ENCODE measurements at regions not wholly inside any gene's neighbourhood (a gene's known extent, or its start where the extent isn't known, plus 50 kb on each side); places are given as distances from the start of the nearest gene placed in this dataset.

GRCh38 chr9:86794391-86795046, 152.8 kb downstream of the GAS1 start:
- no peak for DNase-seq

- no peak for DNase-seq
Measured at GRCh38 chr9:86792136-86792535, 155.2 kb downstream of the GAS1 start.

- no peak for DNase-seq
Measured at GRCh38 chr9:86790805-86791204, 156.5 kb downstream of the GAS1 start.

GRCh38 chr9:86788456-86788855, 158.8 kb downstream of the GAS1 start:
- DNase-seq, result no peak

GRCh38 chr9:86783884-86784283, 163.4 kb downstream of the GAS1 start:
- no peak for DNase-seq

- no peak for DNase-seq
Measured at GRCh38 chr9:86782831-86783230, 164.5 kb downstream of the GAS1 start.

- DNase-seq, result no peak
Measured at GRCh38 chr9:86778761-86779160, 168.5 kb downstream of the GAS1 start.

GRCh38 chr9:86775718-86776117, 171.6 kb downstream of the GAS1 start:
- DNase-seq, result no peak

- DNase-seq, result no peak
Measured at GRCh38 chr9:86774116-86774515, 173.2 kb downstream of the GAS1 start.

- DNase-seq, result no peak
Measured at GRCh38 chr9:86773422-86773945, 173.8 kb downstream of the GAS1 start.

- no peak for DNase-seq
Measured at GRCh38 chr9:86772635-86772993, 174.7 kb downstream of the GAS1 start.

GRCh38 chr9:86771941-86772634, 175.2 kb downstream of the GAS1 start:
- DNase-seq, result no peak

- no peak for DNase-seq
Measured at GRCh38 chr9:86771420-86771819, 175.9 kb downstream of the GAS1 start.

GRCh38 chr9:86768709-86769108, 178.6 kb downstream of the GAS1 start:
- DNase-seq, result no peak

- DNase-seq, result no peak
Measured at GRCh38 chr9:86768020-86768419, 179.3 kb downstream of the GAS1 start.

GRCh38 chr9:86767373-86767772, 179.9 kb downstream of the GAS1 start:
- no peak for DNase-seq

GRCh38 chr9:86766912-86767311, 180.4 kb downstream of the GAS1 start:
- DNase-seq, result no peak

- DNase-seq, result no peak
Measured at GRCh38 chr9:86766511-86766910, 180.8 kb downstream of the GAS1 start.

GRCh38 chr9:86765746-86766430, 181.4 kb downstream of the GAS1 start:
- no peak for DNase-seq

GRCh38 chr9:86764671-86765343, 182.5 kb downstream of the GAS1 start:
- DNase-seq, result no peak

GRCh38 chr9:86764221-86764624, 183.1 kb downstream of the GAS1 start:
- no peak for DNase-seq

- no peak for DNase-seq
Measured at GRCh38 chr9:86763791-86764190, 183.5 kb downstream of the GAS1 start.

- DNase-seq, result no peak
Measured at GRCh38 chr9:86757382-86757720, 190.0 kb downstream of the GAS1 start.
